HUES48 (cell line): ENCODE measurements at regions not wholly inside any gene's neighbourhood (a gene's known extent, or its start where the extent isn't known, plus 50 kb on each side); places are given as distances from the start of the nearest gene placed in this dataset.

ENCODE experiments used
- H3K27ac ChIP-seq: one replicate; pipeline ENCODE4 v1.7.0; 2013; ENCODE audit warnings: low read depth, low read length, inconsistent platforms
- H3K27me3 ChIP-seq: 2 replicates; pipeline ENCODE4 v1.6.1; 2013; ENCODE audit warnings: mild to moderate bottlenecking, low read length; ENCODE audit not compliant: control insufficient read depth, insufficient read depth
- H3K36me3 ChIP-seq: 2 replicates; pipeline ENCODE4 v1.6.1; 2013; ENCODE audit warnings: low read length; ENCODE audit not compliant: control insufficient read depth, insufficient read depth
- H3K4me1 ChIP-seq: 2 replicates; pipeline ENCODE4 v1.6.1; 2013; ENCODE audit warnings: mild to moderate bottlenecking, low read length; ENCODE audit not compliant: control insufficient read depth, insufficient read depth
- H3K4me3 ChIP-seq: 2 replicates; pipeline ENCODE4 v1.5.1; 2013; ENCODE audit warnings: mild to moderate bottlenecking, low read depth, low read length
- H3K9ac ChIP-seq: 2 replicates; pipeline ENCODE4 v1.6.1; 2013; ENCODE audit warnings: mild to moderate bottlenecking, low read depth, low read length, moderate library complexity
- H3K9me3 ChIP-seq: 2 replicates; pipeline ENCODE4 v1.6.1; 2013; ENCODE audit warnings: low read length; ENCODE audit not compliant: control insufficient read depth, insufficient read depth

- Histone ChIP-seq H3K27ac (no peak overlapping the region), H3K4me3 (no peak overlapping the region), H3K4me1 (no peaks in the 10 kb centered on the region), H3K9ac (no peak overlapping the region), H3K36me3 (no peaks in the 10 kb centered on the region), H3K9me3 (no peaks in the 10 kb centered on the region), H3K27me3 (no peaks in the 10 kb centered on the region)
These were observed 224.2 kb upstream of the CHRNA7 start for GRCh38 chr15:31806106-31806505.

GRCh38 chr15:31811641-31812040, 218.7 kb upstream of the CHRNA7 start:
- Histone ChIP-seq H3K36me3 (no peaks in the 10 kb centered on the region), H3K9me3 (no peaks in the 10 kb centered on the region), H3K27me3 (no peaks in the 10 kb centered on the region), H3K9ac (no peak overlapping the region), H3K4me3 (no peak overlapping the region), H3K4me1 (no peaks in the 10 kb centered on the region), H3K27ac (no peak overlapping the region)

GRCh38 chr15:31814082-31814481, 216.2 kb upstream of the CHRNA7 start:
- Histone ChIP-seq H3K4me1 (no peaks in the 10 kb centered on the region), H3K4me3 (no peak overlapping the region), H3K9me3 (no peaks in the 10 kb centered on the region), H3K27ac (no peak overlapping the region), H3K9ac (no peak overlapping the region), H3K27me3 (no peaks in the 10 kb centered on the region), H3K36me3 (no peaks in the 10 kb centered on the region)

GRCh38 chr15:31815411-31816155, 214.7 kb upstream of the CHRNA7 start:
- Histone ChIP-seq H3K27ac (no peak overlapping the region), H3K9ac (no peak overlapping the region), H3K27me3 (no peaks in the 10 kb centered on the region), H3K4me1 (no peaks in the 10 kb centered on the region), H3K4me3 (no peak overlapping the region), H3K36me3 (no peaks in the 10 kb centered on the region), H3K9me3 (no peaks in the 10 kb centered on the region)

GRCh38 chr15:31822463-31822862, 207.9 kb upstream of the CHRNA7 start:
- no peak overlapping the region for H3K4me3 ChIP-seq
- H3K27ac ChIP-seq, result no peak overlapping the region
- H3K36me3 ChIP-seq, result no peaks in the 10 kb centered on the region
- no peaks in the 10 kb centered on the region for H3K4me1 ChIP-seq
- H3K9me3 ChIP-seq, result no peaks in the 10 kb centered on the region
- H3K9ac ChIP-seq, result no peak overlapping the region
- no peaks in the 10 kb centered on the region for H3K27me3 ChIP-seq

GRCh38 chr15:31824024-31824423, 206.3 kb upstream of the CHRNA7 start:
- H3K9ac ChIP-seq, result no peak overlapping the region
- H3K27me3 ChIP-seq, result no peaks in the 10 kb centered on the region
- H3K4me3 ChIP-seq, result no peak overlapping the region
- no peak overlapping the region for H3K27ac ChIP-seq
- H3K9me3 ChIP-seq, result no peaks in the 10 kb centered on the region
- H3K36me3 ChIP-seq, result no peaks in the 10 kb centered on the region
- no peaks in the 10 kb centered on the region for H3K4me1 ChIP-seq

GRCh38 chr15:31828594-31828993, 201.7 kb upstream of the CHRNA7 start:
- Histone ChIP-seq H3K27ac (no peak overlapping the region), H3K9ac (no peak overlapping the region), H3K36me3 (no peaks in the 10 kb centered on the region), H3K9me3 (peaks cover 6% of the 10 kb centered on the region; the same call in 1 of the 2 replicates), H3K4me3 (no peak overlapping the region), H3K4me1 (no peaks in the 10 kb centered on the region), H3K27me3 (no peaks in the 10 kb centered on the region)

GRCh38 chr15:31830591-31830990, 199.7 kb upstream of the CHRNA7 start:
- H3K4me1 ChIP-seq, result no peaks in the 10 kb centered on the region
- H3K27ac ChIP-seq, result no peak overlapping the region
- no peak overlapping the region for H3K4me3 ChIP-seq
- no peaks in the 10 kb centered on the region for H3K36me3 ChIP-seq
- no peaks in the 10 kb centered on the region for H3K27me3 ChIP-seq
- H3K9ac ChIP-seq, result no peak overlapping the region
- H3K9me3 ChIP-seq, result peaks cover 6% of the 10 kb centered on the region; the same call in 1 of the 2 replicates

- Histone ChIP-seq H3K27ac (no peak overlapping the region), H3K4me3 (no peak overlapping the region), H3K9ac (no peak overlapping the region), H3K27me3 (no peaks in the 10 kb centered on the region), H3K4me1 (no peaks in the 10 kb centered on the region), H3K9me3 (peaks cover 6% of the 10 kb centered on the region; the same call in 1 of the 2 replicates), H3K36me3 (no peaks in the 10 kb centered on the region)
These were observed 198.7 kb upstream of the CHRNA7 start for GRCh38 chr15:31831596-31831995.

- no peak overlapping the region for H3K4me3 ChIP-seq
- H3K9me3 ChIP-seq, result peaks cover 6% of the 10 kb centered on the region; the same call in 1 of the 2 replicates
- H3K27ac ChIP-seq, result no peak overlapping the region
- H3K27me3 ChIP-seq, result no peaks in the 10 kb centered on the region
- no peak overlapping the region for H3K9ac ChIP-seq
- no peaks in the 10 kb centered on the region for H3K4me1 ChIP-seq
- no peaks in the 10 kb centered on the region for H3K36me3 ChIP-seq
These were observed 195.7 kb upstream of the CHRNA7 start for GRCh38 chr15:31834654-31835053.

GRCh38 chr15:31839388-31839787, 190.9 kb upstream of the CHRNA7 start:
- H3K27ac ChIP-seq, result no peak overlapping the region
- H3K36me3 ChIP-seq, result no peaks in the 10 kb centered on the region
- H3K9ac ChIP-seq, result no peak overlapping the region
- no peaks in the 10 kb centered on the region for H3K27me3 ChIP-seq
- no peaks in the 10 kb centered on the region for H3K4me1 ChIP-seq
- H3K9me3 ChIP-seq, result no peaks in the 10 kb centered on the region
- H3K4me3 ChIP-seq, result no peak overlapping the region
